Right cardiac atrium (tissue), 5 donors: ENCODE measurements at regions not wholly inside any gene's neighbourhood (a gene's known extent, or its start where the extent isn't known, plus 50 kb on each side); places are given as distances from the start of the nearest gene placed in this dataset.

Experiments
- ATAC-seq, 2 donors: fragments of 200-7000 bp; cut with Tn5 transposase; one replicate each; pipeline versions ENCODE4 v1.8.0 to v1.9.1; 2020; ENCODE audit warnings: moderate library complexity in 2 of 2, mild to moderate bottlenecking in 1 of 2
- DNase-seq, 3 donors: peaks; one replicate each; pipeline ENCODE4 v3.0.0-alpha.2; 2020
- H3K27ac ChIP-seq: one replicate; pipeline ENCODE4 v1.5.1; 2013; ENCODE audit warnings: mild to moderate bottlenecking, low read length, control low read depth, moderate library complexity
- H3K27me3 ChIP-seq: one replicate; pipeline ENCODE4 v1.6.1; 2013; ENCODE audit not compliant: control insufficient read depth, insufficient read depth
- H3K4me1 ChIP-seq: one replicate; pipeline ENCODE4 v1.6.1; 2013; ENCODE audit warnings: low read length; ENCODE audit not compliant: control insufficient read depth, insufficient read depth
- H3K4me3 ChIP-seq: one replicate; pipeline ENCODE4 v1.5.1; 2013; ENCODE audit warnings: low read length, control low read depth
- H3K9me3 ChIP-seq: one replicate; pipeline ENCODE4 v1.6.1; 2013; ENCODE audit warnings: low read length; ENCODE audit not compliant: control insufficient read depth
- WGBS: extraction: QIAGEN DNeasy Blood & Tissue Kit; methylation state at CpG from one replicate; pipeline ENCODE4 v1.1.7; 2013; 5-methylcytosine and 5-hydroxymethylcytosine counted together
- intact Hi-C, 4 donors: fragments of 100-400 bp; cut with DNase I; formaldehyde crosslinking; loops; one replicate each; pipeline versions ENCODE4 v1.11.0 to v1.14.0; 2022 to 2023
- donor health status: healthy with polysubstance abuse.
- donor health status: DM: no; HTN: yes; CAD: no.
- donor health status: DM: no; HTN: no; CAD: no.
- donor health status: DM: no; HTN: yes; CAD: no; lungs with severe emphysema.
- donor health status: DM: yes; HTN: yes; CAD: no.

DNA sequence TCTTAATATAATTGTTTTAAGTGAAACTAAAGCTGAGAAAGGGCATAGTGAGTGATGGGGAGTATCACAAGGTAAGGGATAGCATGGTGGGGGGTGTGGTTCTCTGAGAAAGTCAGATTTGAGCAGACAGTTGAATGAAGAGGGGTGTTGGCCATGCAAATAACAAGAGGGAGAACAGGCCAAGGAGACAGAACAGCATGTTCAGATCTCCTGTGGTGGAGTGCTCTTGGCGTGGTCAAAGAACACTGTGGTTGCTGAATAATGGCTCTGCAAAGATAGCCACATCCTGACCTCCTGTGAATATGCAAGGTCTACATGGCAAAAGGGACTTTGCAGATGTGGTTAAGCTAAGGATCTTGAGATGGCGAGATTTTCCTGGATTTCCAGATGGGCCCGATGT, 389.2 kb downstream of the TMEM182 start:
- ATAC-seq (no peak), DNase-seq (no peak)
- H3K9me3 ChIP-seq, result no peaks in the 10 kb centered on the region
- no peaks in the 10 kb centered on the region for H3K27me3 ChIP-seq
- no peak overlapping the region for H3K4me3 ChIP-seq
- H3K27ac ChIP-seq, result no peak overlapping the region
- WGBS, result 89% methylated on average over 3 of the region's 3 CpGs
- intact Hi-C loops, result no loop called here
- H3K4me1 ChIP-seq, result no peaks in the 10 kb centered on the region

GRCh38 chr2:103152556-103152955, 390.7 kb downstream of the TMEM182 start:
- intact Hi-C loops, result no loop called here
- no peaks in the 10 kb centered on the region for H3K9me3 ChIP-seq
- DNase-seq (no peak), ATAC-seq (no peak)
- no peaks in the 10 kb centered on the region for H3K27me3 ChIP-seq
- no peaks in the 10 kb centered on the region for H3K4me1 ChIP-seq
- WGBS, result 41% methylated on average over 2 of the region's 2 CpGs
- no peak overlapping the region for H3K4me3 ChIP-seq
- H3K27ac ChIP-seq, result no peak overlapping the region

DNA sequence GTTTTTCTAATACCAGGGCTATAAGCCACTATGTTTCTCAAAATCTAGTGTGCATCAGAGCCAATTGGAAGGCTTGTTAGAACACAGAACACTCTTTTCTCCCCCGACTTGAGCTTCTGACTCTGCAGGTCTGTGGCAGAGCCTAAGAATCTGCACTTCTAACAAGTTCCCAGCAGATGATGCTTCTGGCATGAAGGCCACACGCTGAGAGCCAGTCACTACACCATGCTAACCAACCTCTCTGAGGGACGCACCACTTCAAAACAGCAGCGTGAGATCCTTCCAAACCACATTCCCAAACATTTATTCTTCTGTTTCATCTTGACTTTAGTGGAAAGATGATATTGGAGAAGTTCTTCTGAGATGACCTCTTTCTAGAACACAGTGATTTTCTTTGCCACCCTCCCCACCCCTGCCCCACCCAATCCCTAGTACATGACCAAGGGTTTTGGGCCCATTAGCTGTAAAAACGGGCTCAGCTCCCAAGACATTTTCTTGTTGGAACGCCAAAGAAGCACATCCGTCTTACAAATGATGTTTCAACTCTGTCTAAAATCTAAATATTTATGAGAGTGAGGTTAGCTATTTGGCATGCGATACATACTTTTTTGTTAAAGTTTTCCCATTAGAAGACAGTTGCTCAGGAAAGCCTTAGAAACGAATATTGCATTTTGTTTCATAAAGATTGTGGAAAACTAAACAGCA, 391.9 kb downstream of the TMEM182 start:
- H3K9me3 ChIP-seq, result no peaks in the 10 kb centered on the region
- H3K27me3 ChIP-seq, result no peaks in the 10 kb centered on the region
- DNase-seq (no peak), ATAC-seq (no peak)
- H3K4me3 ChIP-seq, result no peak overlapping the region
- no peaks in the 10 kb centered on the region for H3K4me1 ChIP-seq
- intact Hi-C loops, result no loop called here
- WGBS, result 70% methylated on average over 9 of the region's 9 CpGs
- H3K27ac ChIP-seq, result no peak overlapping the region

DNA sequence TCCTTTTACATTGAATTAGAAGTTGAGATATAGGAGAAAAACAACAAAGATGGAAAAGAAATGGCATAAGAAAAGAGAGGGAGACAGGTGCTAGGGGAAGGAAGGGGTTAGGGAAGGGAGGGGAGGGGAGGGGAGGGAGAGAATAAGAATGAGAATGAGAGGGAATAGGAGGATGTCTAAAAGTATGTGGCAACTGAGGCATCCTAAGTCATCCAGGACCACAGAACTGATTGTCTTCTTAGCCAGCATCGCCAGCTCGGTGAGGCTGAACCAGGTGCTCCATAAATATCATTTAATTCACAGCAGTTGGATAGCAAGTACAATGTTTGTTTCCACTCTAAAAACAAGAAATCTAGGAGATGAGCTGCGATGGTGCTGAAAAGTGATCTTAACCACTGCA, 393.5 kb downstream of the TMEM182 start:
- ATAC-seq (no peak), DNase-seq (no peak)
- no peaks in the 10 kb centered on the region for H3K9me3 ChIP-seq
- H3K4me1 ChIP-seq, result no peaks in the 10 kb centered on the region
- H3K4me3 ChIP-seq, result no peak overlapping the region
- no peak overlapping the region for H3K27ac ChIP-seq
- WGBS, result 84% methylated on average over 3 of the region's 3 CpGs
- no peaks in the 10 kb centered on the region for H3K27me3 ChIP-seq
- intact Hi-C loops, result no loop called here

DNA sequence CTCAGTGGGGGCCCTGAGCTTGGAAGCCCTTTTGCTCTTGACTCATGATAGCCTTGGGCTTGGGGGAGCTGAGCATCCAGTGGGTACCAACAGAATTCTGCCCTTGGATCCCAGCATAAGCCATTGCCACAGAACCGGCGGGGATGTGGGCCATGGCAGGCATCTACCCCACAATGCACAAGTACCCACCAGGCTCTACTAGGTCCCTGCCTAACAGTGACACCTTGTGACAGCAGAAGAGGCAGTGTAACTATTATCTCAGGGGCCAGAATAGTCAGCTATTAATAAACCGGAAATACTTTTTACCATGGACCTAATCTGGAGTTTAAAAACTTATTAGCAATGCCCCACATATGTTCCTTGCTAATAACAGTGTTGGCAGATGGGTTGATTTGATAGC, 397.2 kb downstream of the TMEM182 start:
- H3K4me1 ChIP-seq, result no peaks in the 10 kb centered on the region
- no peak for ATAC-seq
- H3K27me3 ChIP-seq, result no peaks in the 10 kb centered on the region
- WGBS, result 55% methylated on average over 3 of the region's 3 CpGs
- H3K9me3 ChIP-seq, result no peaks in the 10 kb centered on the region
- intact Hi-C loops, result no loop called here
- no peak overlapping the region for H3K27ac ChIP-seq
- DNase-seq, result no peak
- H3K4me3 ChIP-seq, result no peak overlapping the region

DNA sequence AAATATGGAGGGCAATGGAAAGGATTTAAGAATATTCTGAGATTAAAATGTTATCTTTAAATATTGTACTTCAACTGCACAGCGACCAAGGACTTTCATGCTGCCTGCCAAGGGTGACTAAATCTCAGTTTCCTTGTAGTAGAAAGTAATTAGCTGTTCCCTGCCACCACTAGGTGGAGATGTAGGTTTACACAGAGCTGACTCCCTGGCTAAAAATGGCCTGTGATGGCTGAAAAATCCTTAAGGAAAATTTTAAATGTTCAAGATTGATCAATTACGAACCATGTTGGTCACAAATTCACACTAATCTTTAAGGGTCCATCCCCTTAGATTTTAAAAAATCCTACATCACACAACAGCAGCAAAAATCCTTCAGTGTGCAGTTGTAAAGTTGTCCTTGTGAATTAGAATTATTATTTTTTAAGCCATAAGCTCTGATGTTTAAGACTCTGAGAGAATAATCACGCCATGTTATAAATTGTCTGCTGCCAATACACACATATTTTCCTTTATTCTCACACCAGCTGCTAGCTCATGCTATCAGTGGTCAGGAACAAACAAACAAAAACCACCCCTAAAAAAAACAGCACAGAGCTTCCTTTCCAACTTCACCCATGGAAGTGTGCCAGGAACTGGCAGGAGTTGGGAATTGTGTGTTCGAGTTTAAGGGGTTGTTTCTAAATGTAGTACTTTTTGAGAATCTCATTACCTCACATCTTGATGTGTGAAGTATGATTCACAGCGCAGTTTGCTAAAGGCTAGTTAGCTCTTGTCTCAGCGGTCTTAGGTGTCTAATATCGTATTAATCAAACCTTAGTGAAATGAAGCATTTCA, 399.8 kb downstream of the TMEM182 start:
- H3K4me1 ChIP-seq, result no peaks in the 10 kb centered on the region
- WGBS, result 37% methylated on average over 7 of the region's 7 CpGs
- H3K27ac ChIP-seq, result no peak overlapping the region
- DNase-seq, result peak in 2 of 3 donors; percentile 54 to 62
- ATAC-seq, result peak; percentile 86 to 96
- H3K4me3 ChIP-seq, result no peak overlapping the region
- intact Hi-C loops, result no loop called here
- no peaks in the 10 kb centered on the region for H3K9me3 ChIP-seq
- H3K27me3 ChIP-seq, result no peaks in the 10 kb centered on the region

- 60% methylated on average over 5 of the region's 5 CpGs for WGBS
- no peak for DNase-seq
- H3K9me3 ChIP-seq, result no peaks in the 10 kb centered on the region
- no peak for ATAC-seq
- H3K4me3 ChIP-seq, result no peak overlapping the region
- H3K4me1 ChIP-seq, result no peaks in the 10 kb centered on the region
- no peaks in the 10 kb centered on the region for H3K27me3 ChIP-seq
- no peak overlapping the region for H3K27ac ChIP-seq
- intact Hi-C loops, result no loop called here
These were observed 402.9 kb downstream of the TMEM182 start for GRCh38 chr2:103164748-103165147.

- Histone ChIP-seq H3K27me3 (no peaks in the 10 kb centered on the region), H3K4me1 (no peaks in the 10 kb centered on the region), H3K9me3 (no peaks in the 10 kb centered on the region), H3K4me3 (no peak overlapping the region), H3K27ac (no peak overlapping the region)
- intact Hi-C loops, result no loop called here
- WGBS, result 38% methylated on average over 6 of the region's 6 CpGs
- DNase-seq (no peak), ATAC-seq (no peak)
These were observed 404.0 kb downstream of the TMEM182 start for GRCh38 chr2:103165836-103166235.

GRCh38 chr2:103166456-103167324, 404.9 kb downstream of the TMEM182 start:
- Histone ChIP-seq H3K9me3 (no peaks in the 10 kb centered on the region), H3K27ac (no peak overlapping the region), H3K4me1 (no peaks in the 10 kb centered on the region), H3K27me3 (no peaks in the 10 kb centered on the region), H3K4me3 (no peak overlapping the region)
- intact Hi-C loops, result no loop called here
- no peak for DNase-seq
- 75% methylated on average over 12 of the region's 12 CpGs for WGBS
- no peak for ATAC-seq

- Histone ChIP-seq H3K4me3 (no peak overlapping the region), H3K27ac (no peak overlapping the region), H3K27me3 (no peaks in the 10 kb centered on the region), H3K9me3 (no peaks in the 10 kb centered on the region), H3K4me1 (no peaks in the 10 kb centered on the region)
- ATAC-seq, result no peak
- DNase-seq, result no peak
- intact Hi-C loops, result no loop called here
- WGBS, result 89% methylated on average over 9 of the region's 9 CpGs
These were observed 405.8 kb downstream of the TMEM182 start for GRCh38 chr2:103167599-103167998.

- no peak overlapping the region for H3K27ac ChIP-seq
- intact Hi-C loops, result no loop called here
- ATAC-seq, result no peak
- no peaks in the 10 kb centered on the region for H3K4me1 ChIP-seq
- H3K27me3 ChIP-seq, result no peaks in the 10 kb centered on the region
- no peaks in the 10 kb centered on the region for H3K9me3 ChIP-seq
- no peak for DNase-seq
- no peak overlapping the region for H3K4me3 ChIP-seq
These were observed 408.0 kb downstream of the TMEM182 start for GRCh38 chr2:103169861-103170260.
